ENCODE measurements at regions not wholly inside any gene's neighbourhood (a gene's known extent, or its start where the extent isn't known, plus 50 kb on each side); places are given as distances from the start of the nearest gene placed in this dataset.
"Not testable (repeated sequence)": the region's sequence is repeated elsewhere in the genome, so short reads cannot be mapped to it uniquely, and the experiment has no call there.

DNA sequence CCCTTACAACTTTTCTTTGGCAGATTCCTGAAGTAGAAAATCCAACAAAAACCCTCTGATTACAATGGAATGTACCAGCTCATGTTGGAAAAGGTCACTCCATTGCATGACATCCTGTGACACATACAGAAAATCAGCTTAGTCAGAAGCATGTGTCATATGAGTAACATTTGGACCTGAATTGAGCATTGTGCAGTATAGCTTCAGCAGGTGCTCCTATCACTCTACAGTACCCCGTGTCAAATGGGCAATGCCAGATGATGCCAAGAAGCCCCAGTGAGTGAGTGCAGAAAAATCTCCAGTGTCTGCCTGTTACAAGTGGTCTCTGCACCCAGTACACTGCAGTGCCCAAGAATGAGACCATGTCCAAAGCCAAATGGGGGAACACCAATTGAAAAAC lies 129.7 kb upstream of the RUNX1 start:
- no peak for DNase-seq

- DNase-seq, result no peak
These were observed 129.0 kb upstream of the RUNX1 start for GRCh38 chr21:35178098-35178497.

DNA sequence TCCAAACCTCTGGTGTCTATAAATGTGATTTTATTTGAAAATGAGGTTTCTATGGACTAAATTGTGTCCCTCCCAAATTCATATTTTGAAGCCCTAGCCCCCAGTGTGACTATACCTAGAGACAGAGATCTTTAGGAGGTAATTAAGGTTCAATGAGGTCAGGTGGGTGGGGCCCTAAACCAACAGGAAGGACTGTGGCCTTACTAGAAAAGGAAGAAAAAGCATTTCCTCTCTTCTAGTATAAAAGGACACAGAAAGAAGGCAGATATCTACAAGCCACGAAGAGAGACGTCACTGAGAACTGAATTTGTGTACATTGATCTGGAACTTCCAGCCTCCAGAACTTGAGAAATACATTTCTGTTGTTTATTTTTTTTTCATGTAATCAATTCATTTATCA lies 123.1 kb upstream of the RUNX1 start:
- no peak for DNase-seq

DNA sequence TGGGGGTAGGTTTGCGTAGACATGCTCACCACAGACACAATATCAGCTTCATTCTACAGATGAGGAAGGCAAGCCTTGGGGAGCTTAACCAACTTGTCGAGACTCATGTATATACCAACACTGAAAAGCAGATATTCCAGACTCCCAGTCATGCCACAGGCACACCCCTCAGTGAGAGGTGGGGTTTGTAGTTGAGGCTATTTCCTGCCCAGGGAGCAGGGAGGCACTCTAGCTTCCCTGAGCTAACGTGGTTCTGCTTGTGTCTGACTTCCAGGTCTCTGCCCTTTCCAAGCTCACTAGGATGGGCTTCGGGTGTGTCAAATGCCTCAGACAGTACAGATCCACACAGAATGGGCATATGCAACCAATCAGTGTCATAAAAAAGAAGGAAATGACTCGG lies 122.3 kb upstream of the RUNX1 start:
- DNase-seq, result no peak

DNA sequence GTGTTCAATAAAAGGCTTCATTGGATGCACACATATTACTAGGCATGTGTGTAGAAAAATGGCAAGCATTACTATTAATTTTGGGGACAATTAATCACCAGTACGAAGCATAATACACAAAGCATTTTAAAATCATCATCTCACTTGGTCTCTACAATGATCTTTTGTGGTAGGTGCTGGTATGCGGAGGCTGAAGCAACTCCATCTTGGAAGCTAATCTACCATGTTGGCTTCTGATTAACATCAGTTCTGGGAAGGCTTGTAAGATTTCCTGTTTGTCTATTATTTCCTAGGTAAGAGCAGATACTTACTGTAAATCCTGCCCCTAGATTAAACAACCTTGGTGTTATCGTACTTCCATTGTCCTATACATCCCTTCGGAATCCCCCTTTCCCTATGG lies 121.7 kb upstream of the RUNX1 start:
- no peak for DNase-seq

GRCh38 chr21:35170244-35170643 lies 121.1 kb upstream of the RUNX1 start:
- DNase-seq, result no peak

- DNase-seq, result no peak
These were observed 120.5 kb upstream of the RUNX1 start for GRCh38 chr21:35169574-35169973.

GRCh38 chr21:35168735-35169134 lies 119.6 kb upstream of the RUNX1 start:
- DNase-seq, result no peak

GRCh38 chr21:35164971-35165483 lies 115.9 kb upstream of the RUNX1 start:
- no peak for DNase-seq

- no peak for DNase-seq
These were observed 115.3 kb upstream of the RUNX1 start for GRCh38 chr21:35164380-35164779.

DNA sequence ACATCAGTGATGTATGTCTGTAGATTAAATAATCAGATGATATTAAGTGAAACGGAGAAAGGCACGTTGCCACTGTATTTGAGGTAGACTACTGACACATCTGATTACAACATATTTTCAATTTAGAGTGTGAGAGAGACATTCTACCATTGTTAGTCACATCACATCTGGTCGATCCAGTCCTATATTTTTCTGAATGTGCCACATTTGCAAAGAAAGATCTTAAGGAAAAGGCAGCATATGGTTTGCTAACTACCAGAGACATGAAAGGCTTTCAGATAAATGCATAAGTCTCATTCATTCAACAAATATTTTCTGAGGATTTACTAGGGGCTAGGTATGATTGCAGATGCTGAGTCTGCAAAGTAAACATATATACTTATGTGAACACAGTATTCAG lies 114.3 kb upstream of the RUNX1 start:
- DNase-seq, result no peak

DNA sequence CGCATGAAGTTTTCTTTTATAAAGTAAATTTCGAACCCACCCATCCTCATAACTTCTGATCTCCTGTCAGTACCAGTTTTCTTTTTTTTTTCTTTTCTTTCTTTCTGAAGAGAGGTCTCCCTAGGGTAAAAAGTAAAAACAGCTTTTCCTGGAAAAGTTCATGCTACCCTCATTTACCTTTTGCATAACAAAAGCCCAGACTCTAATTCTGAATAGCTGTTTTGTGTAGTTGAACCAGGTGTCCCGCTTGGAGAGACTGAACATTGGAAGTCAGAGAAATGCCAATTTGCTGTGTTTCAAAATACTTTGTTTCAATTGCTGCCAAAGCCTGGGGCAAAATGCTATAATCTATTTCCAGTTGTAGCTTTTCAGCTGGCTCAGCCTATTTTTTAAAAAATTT lies 113.7 kb upstream of the RUNX1 start:
- DNase-seq, result no peak

GRCh38 chr21:35159881-35160280 lies 110.8 kb upstream of the RUNX1 start:
- no peak for DNase-seq

- not testable (repeated sequence) for DNase-seq
These were observed 108.3 kb upstream of the RUNX1 start for GRCh38 chr21:35157374-35157773.

DNA sequence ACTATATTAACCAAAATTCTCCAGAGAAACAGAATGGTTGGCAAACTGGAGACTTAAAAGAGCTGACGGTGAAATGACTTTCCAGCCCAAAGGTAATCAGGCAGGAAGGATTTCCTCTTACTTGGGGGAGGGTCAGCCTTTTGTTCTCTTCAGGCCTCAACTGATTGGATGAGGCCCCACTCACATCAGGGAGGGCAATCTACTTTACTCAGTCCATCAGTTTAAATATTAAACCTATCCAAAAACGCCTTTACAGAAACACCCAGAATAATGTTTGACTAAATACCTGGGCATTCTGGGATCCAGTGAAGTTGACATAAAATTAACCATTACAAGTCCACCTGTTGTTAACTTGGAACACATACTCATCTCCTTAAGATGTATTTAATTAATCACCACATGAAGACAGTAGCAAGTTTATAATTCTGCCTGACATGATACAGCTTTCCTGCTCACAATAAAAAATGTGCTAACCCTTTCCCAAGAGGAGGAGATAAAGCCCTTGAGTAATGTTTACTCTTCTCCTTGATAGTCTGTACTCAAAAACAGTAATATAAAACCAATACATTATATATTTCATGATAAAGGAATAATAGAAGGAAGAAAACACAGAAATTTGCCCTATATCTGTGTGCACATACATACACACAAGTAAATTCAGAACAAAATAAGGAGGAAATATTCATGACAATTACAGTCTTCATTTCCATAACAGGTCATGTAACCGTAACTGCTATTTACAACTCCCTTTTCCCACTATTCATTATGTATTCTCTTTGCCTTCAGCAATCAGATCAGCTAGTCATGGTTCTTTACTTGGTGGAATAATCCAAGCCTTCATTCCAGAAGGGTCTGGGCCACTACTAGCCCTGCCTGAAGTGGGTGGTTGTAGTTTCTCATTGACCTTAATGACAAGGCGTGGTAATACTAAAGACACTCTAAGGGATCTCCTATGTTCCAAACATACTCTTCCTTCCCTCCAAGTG lies 107.5 kb upstream of the RUNX1 start:
- DNase-seq, result no peak

- no peak for DNase-seq
These were observed 105.7 kb upstream of the RUNX1 start for GRCh38 chr21:35154788-35155187.

DNA sequence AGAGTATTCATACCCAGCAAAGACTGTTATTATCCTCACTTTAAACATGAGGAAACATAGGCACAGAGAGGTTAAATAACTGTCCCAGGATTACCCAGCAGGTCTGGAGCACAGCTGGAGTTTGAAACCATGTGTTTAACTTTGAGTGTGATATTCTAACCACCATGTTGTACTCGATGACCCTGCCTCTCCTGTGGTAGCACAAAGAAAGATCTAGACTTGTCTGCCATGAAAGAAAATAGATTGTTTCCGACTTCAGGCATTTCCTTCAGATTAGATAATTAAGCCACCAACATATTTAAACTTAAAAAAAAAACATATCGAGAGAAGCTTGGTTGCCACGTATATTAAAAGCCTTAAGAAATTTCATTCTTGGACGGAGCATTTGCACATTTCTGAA lies 104.6 kb upstream of the RUNX1 start:
- DNase-seq, result no peak

DNA sequence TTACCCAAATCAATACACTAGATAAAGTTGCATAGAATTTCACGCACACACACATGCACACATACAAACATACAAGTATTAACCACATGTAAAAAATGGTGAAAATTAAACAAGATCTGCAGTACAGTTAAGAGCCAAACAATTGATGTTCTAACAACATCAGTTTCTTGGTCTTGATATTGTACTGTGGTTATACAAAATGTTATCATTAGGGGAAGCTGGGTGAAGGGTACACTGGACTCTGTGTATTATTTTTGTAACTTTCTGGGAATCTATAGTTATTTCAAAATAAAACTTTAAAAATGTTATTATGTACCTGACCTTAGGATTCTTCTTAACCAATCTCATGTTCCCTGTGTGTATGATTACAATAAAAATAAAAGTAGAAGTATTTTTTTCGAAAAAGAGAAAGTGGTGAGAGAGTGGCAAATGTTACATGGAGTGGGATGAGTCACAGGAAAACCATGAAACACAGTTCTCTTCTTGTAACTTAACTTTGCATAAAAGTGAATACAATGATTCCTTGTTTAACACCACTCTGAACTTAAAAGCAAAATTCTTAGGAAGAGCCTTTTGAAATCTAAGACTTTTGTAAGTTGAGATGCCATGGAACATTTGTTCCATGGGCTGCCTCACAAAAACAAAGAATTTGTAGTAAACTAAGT lies 101.6 kb upstream of the RUNX1 start:
- DNase-seq, result no peak

GRCh38 chr21:35149698-35150097 lies 100.6 kb upstream of the RUNX1 start:
- no peak for DNase-seq

GRCh38 chr21:35147439-35147838 lies 98.3 kb upstream of the RUNX1 start:
- no peak for DNase-seq

DNA sequence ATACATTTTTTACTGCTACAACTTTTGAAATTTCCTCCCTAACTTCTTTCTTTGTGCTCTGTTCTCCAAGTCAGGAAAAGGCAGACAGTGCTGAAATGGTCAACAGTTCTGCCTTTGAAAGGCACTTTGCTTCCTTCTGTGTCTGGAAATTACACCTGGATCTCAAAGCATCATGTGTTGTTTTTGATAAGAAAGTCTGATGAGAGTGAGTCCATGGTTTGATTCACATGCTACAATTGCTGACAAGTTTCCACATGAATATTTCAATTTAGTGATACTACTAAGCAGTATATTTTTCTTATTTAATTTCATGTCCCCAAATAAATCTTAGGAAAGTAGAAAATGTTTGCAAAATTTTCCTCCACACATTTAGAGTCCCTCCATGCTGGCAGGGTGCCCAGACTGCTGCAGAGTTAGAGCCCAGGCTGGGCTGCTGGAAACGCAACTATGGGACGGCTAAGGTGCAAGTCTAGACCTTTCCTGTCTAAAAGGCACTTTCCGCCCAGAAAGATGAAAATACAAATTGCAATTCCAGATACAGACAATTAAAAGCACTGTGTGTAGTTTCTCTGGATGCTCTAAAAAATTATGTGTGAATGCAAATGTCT lies 96.6 kb upstream of the RUNX1 start:
- no peak for DNase-seq

DNA sequence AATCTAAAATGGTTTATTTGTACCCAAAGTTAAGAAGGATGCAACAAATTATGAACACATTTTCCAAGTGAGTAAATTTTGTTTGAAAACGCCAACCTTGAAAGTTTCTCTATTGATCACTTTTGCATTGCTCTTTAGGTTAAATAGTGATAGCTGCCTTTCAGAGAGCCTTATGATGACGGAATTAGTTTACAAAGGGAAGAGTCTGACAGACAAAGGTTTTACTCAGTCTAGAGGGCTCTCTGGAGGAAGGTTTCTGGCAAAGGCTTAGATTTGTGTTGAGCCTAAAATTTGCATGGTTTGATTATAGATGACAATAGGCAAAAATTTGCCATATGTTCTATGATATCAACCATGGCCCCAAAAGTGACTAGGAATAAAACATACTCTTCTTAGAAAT lies 95.9 kb upstream of the RUNX1 start:
- DNase-seq, result no peak

DNA sequence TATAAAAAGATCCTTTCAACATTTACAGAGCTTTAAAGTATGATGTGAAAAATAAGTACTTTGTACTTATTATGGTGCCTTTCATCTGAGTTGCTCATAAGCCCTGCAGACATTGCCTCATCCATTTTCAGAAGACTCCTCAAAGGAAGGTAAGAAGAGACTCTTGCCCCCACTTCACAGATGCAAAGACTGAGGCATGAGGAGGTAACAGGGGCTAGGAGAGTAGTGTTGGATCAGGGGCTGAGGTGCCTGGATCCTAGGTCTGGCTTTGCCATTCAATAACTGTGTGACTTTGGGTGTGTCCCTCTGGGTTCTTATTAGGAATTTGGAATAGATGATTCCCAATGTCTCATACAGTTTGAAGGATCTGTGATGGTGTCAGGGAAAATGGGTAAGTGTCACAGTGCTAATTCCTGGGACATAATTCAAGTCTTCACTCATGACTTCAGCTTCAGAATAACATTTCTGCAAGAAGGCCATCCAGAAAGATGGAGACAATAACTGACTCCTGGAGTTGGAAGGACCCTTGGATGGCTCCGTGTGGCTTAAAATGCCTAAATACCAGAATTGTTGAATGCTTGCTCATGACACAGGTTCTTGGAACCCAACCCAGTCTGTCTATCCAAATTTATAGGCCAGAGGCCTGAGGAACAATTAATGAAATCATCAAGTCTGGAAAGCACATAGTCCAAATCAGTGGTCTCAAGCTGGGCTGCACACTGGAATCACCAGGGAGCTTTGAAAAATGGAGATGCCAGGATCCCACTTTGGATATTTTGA lies 93.1 kb upstream of the RUNX1 start:
- no peak for DNase-seq

All from activated CD4-positive, alpha-beta T cell treated with anti-CD3 and anti-CD28 coated beads, Interleukin-2, amount 50 U/mL, for 48 hours (primary cell).